ENCODE measurements at regions not wholly inside any gene's neighbourhood (a gene's known extent, or its start where the extent isn't known, plus 50 kb on each side); places are given as distances from the start of the nearest gene placed in this dataset.

DNA sequence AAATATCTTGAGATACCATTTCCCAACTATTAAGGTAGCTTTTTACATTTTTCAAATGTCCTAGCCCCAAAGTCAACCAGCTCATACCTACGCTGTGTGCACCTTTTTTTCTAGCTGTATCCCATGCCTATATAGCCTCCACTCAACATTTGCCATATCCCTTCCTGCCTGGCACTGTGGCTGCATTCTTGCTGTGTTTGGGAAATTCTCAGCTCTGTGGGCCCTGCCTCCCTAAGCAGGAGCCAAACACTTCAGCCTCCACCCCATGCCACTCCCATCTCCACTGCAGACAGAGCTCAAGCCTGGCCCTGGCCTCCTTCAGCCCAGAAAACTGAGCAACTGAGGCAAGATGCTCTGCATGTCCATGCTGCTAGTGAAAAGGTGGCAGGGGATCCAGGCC is 141.3 kb downstream of the RAB11FIP2 start:
- Histone ChIP-seq H3K4me1 (ENCODE audit: control insufficient read depth in 1 of 2, insufficient read depth in 2 of 2, low read length in 2 of 2) (no peaks in the 10 kb centered on the region), H4K20me1 (ENCODE audit: insufficient read depth) (no peaks in the 10 kb centered on the region), H3K79me2 (ENCODE audit: insufficient read depth, low read length) (no peaks in the 10 kb centered on the region), H3K4me3 (replicated peaks in 1 of 2; ENCODE audit: low read depth in 1 of 2, low read length in 2 of 2) (no peak overlapping the region), H3K27me3 (ENCODE audit: insufficient read depth, low read length) (peaks cover 85% of the 10 kb centered on the region), H3K36me3 (ENCODE audit: control insufficient read depth in 1 of 2, insufficient read depth in 2 of 2, low read length in 2 of 2) (no peaks in the 10 kb centered on the region), H3K9me2 (ENCODE audit: insufficient read depth) (no peaks in the 10 kb centered on the region), H3K4me2 (ENCODE audit: low read length) (no peak overlapping the region), H3K9me3 (ENCODE audit: control insufficient read depth in 1 of 2, insufficient read depth in 1 of 2, low read depth in 1 of 2, low read length in 2 of 2) (no peaks in the 10 kb centered on the region), H2AFZ (ENCODE audit: low read depth, low read length, poor library complexity, severe bottlenecking) (no peak overlapping the region), H3K27ac (ENCODE audit: low read depth, low read length) (no peak overlapping the region), H3K9ac (ENCODE audit: low read length) (no peak overlapping the region)
- ATAC-seq (no peak), DNase-seq (ENCODE audit: low read depth, low spot score) (no peak)
- no TSS peak for BruUV-seq (replicated peaks)
- TF ChIP-seq POLR2A (IDR thresholded peaks at IDR 0.05; ENCODE audit: borderline replicate concordance, extremely low read depth, insufficient read depth, insufficient read length) (no peak), SRF (IDR thresholded peaks at IDR 0.05; ENCODE audit: low read depth) (no peak)
- TF ChIP-seq, protein P1, sequence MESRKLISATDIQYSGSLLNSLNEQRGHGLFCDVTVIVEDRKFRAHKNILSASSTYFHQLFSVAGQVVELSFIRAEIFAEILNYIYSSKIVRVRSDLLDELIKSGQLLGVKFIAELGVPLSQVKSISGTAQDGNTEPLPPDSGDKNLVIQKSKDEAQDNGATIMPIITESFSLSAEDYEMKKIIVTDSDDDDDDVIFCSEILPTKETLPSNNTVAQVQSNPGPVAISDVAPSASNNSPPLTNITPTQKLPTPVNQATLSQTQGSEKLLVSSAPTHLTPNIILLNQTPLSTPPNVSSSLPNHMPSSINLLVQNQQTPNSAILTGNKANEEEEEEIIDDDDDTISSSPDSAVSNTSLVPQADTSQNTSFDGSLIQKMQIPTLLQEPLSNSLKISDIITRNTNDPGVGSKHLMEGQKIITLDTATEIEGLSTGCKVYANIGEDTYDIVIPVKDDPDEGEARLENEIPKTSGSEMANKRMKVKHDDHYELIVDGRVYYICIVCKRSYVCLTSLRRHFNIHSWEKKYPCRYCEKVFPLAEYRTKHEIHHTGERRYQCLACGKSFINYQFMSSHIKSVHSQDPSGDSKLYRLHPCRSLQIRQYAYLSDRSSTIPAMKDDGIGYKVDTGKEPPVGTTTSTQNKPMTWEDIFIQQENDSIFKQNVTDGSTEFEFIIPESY (IDR thresholded peaks at IDR 0.05; ENCODE audit: extremely low read depth, insufficient replicate concordance, low read length): no peak
- TF ChIP-seq, protein P2, sequence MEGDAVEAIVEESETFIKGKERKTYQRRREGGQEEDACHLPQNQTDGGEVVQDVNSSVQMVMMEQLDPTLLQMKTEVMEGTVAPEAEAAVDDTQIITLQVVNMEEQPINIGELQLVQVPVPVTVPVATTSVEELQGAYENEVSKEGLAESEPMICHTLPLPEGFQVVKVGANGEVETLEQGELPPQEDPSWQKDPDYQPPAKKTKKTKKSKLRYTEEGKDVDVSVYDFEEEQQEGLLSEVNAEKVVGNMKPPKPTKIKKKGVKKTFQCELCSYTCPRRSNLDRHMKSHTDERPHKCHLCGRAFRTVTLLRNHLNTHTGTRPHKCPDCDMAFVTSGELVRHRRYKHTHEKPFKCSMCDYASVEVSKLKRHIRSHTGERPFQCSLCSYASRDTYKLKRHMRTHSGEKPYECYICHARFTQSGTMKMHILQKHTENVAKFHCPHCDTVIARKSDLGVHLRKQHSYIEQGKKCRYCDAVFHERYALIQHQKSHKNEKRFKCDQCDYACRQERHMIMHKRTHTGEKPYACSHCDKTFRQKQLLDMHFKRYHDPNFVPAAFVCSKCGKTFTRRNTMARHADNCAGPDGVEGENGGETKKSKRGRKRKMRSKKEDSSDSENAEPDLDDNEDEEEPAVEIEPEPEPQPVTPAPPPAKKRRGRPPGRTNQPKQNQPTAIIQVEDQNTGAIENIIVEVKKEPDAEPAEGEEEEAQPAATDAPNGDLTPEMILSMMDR (IDR thresholded peaks at IDR 0.05 in 2 of 3, conservative IDR thresholded peaks at IDR 0.05 in 1 of 3; ENCODE audit: borderline replicate concordance in 1 of 3, insufficient read depth in 1 of 3, low read depth in 2 of 3, low read length in 2 of 3): no peak
- ChIA-PET CTCF (no interaction called here), POLR2A (no interaction called here), RAD21 (ENCODE audit: low non-redundant PET in 1 of 2, low total read pairs in 2 of 2, uncharacterized antibody in 2 of 2, unreplicated experiment in 2 of 2) (no interaction called here)
- intact Hi-C loops (cut with micrococcal nuclease): no loop called here

DNA sequence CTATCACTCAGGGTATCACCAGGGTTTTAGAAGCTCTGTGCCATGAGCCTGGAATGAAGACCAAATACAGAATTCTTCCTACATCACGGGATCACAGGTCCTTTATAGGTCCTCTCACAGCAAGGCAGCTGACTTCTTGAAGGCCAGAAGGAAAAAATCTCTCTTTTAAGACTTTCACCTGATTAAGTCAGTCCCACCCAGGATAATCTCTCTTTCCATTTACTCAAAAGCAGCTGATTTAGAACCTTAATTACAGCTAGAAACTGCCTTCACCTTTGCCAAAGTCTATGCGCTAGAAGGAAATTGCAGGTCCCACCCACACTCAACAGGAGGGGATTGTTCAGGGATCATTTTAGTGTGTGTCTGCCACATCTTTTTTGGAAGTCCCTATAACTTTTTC is 135.1 kb downstream of the RAB11FIP2 start:
- Histone ChIP-seq H3K9ac (ENCODE audit: low read length) (no peak overlapping the region), H4K20me1 (ENCODE audit: insufficient read depth) (no peaks in the 10 kb centered on the region), H3K4me3 (replicated peaks in 1 of 2; ENCODE audit: low read depth in 1 of 2, low read length in 2 of 2) (no peak overlapping the region), H2AFZ (ENCODE audit: low read depth, low read length, poor library complexity, severe bottlenecking) (no peak overlapping the region), H3K79me2 (ENCODE audit: insufficient read depth, low read length) (no peaks in the 10 kb centered on the region), H3K9me3 (ENCODE audit: control insufficient read depth in 1 of 2, insufficient read depth in 1 of 2, low read depth in 1 of 2, low read length in 2 of 2) (no peaks in the 10 kb centered on the region), H3K9me2 (ENCODE audit: insufficient read depth) (no peaks in the 10 kb centered on the region), H3K27me3 (ENCODE audit: insufficient read depth, low read length) (peaks cover 72% of the 10 kb centered on the region), H3K36me3 (ENCODE audit: control insufficient read depth in 1 of 2, insufficient read depth in 2 of 2, low read length in 2 of 2) (no peaks in the 10 kb centered on the region), H3K4me2 (ENCODE audit: low read length) (no peak overlapping the region), H3K4me1 (ENCODE audit: control insufficient read depth in 1 of 2, insufficient read depth in 2 of 2, low read length in 2 of 2) (no peaks in the 10 kb centered on the region), H3K27ac (ENCODE audit: low read depth, low read length) (no peak overlapping the region)
- RAD21 ChIA-PET (ENCODE audit: low non-redundant PET in 1 of 2, low total read pairs in 2 of 2, uncharacterized antibody in 2 of 2, unreplicated experiment in 2 of 2): interaction anchor here in 1 of 2 experiments (0.6 kb wide), 1 partner anchor 16 kb away, joined by 3 read pairs; no protein-coding TSS in a partner anchor
- no TSS peak for BruUV-seq (replicated peaks)
- DNase-seq (ENCODE audit: low read depth, low spot score) (no peak), ATAC-seq (no peak)
- POLR2A ChIA-PET: no interaction called here
- CTCF ChIA-PET: no interaction called here
- intact Hi-C loops (cut with micrococcal nuclease): no loop called here
- TF ChIP-seq, protein P3, sequence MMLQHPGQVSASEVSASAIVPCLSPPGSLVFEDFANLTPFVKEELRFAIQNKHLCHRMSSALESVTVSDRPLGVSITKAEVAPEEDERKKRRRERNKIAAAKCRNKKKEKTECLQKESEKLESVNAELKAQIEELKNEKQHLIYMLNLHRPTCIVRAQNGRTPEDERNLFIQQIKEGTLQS (IDR thresholded peaks at IDR 0.05): no peak
- TF ChIP-seq FOSL1 (IDR thresholded peaks at IDR 0.05; ENCODE audit: low read depth) (no peak), ZNF274 (IDR thresholded peaks at IDR 0.05; ENCODE audit: low read depth, low read length) (no peak), POLR2A (IDR thresholded peaks at IDR 0.05; ENCODE audit: borderline replicate concordance, extremely low read depth, insufficient read depth, insufficient read length) (no peak), ELF1 (IDR thresholded peaks at IDR 0.05; ENCODE audit: borderline replicate concordance, low read depth) (no peak), TCF7L2 (IDR thresholded peaks at IDR 0.05; ENCODE audit: borderline replicate concordance, extremely low read depth, insufficient read depth, insufficient read length) (no peak)
- TF ChIP-seq, protein P4, sequence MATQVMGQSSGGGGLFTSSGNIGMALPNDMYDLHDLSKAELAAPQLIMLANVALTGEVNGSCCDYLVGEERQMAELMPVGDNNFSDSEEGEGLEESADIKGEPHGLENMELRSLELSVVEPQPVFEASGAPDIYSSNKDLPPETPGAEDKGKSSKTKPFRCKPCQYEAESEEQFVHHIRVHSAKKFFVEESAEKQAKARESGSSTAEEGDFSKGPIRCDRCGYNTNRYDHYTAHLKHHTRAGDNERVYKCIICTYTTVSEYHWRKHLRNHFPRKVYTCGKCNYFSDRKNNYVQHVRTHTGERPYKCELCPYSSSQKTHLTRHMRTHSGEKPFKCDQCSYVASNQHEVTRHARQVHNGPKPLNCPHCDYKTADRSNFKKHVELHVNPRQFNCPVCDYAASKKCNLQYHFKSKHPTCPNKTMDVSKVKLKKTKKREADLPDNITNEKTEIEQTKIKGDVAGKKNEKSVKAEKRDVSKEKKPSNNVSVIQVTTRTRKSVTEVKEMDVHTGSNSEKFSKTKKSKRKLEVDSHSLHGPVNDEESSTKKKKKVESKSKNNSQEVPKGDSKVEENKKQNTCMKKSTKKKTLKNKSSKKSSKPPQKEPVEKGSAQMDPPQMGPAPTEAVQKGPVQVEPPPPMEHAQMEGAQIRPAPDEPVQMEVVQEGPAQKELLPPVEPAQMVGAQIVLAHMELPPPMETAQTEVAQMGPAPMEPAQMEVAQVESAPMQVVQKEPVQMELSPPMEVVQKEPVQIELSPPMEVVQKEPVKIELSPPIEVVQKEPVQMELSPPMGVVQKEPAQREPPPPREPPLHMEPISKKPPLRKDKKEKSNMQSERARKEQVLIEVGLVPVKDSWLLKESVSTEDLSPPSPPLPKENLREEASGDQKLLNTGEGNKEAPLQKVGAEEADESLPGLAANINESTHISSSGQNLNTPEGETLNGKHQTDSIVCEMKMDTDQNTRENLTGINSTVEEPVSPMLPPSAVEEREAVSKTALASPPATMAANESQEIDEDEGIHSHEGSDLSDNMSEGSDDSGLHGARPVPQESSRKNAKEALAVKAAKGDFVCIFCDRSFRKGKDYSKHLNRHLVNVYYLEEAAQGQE (IDR thresholded peaks at IDR 0.05; ENCODE audit: low read depth): no peak
